NCI-H2196 treated with DMSO at 0.1 percent for 48 hours (cell line): ENCODE measurements at regions not wholly inside any gene's neighbourhood (a gene's known extent, or its start where the extent isn't known, plus 50 kb on each side); places are given as distances from the start of the nearest gene placed in this dataset.
"Not testable (repeated sequence)": the region's sequence is repeated elsewhere in the genome, so short reads cannot be mapped to it uniquely, and the experiment has no call there.

Experiments
- DNase-seq: peaks from one replicate; lab custom pipeline; 2025; ENCODE audit not compliant: unreplicated experiment; lab: John Stamatoyannopoulos, UW

DNA sequence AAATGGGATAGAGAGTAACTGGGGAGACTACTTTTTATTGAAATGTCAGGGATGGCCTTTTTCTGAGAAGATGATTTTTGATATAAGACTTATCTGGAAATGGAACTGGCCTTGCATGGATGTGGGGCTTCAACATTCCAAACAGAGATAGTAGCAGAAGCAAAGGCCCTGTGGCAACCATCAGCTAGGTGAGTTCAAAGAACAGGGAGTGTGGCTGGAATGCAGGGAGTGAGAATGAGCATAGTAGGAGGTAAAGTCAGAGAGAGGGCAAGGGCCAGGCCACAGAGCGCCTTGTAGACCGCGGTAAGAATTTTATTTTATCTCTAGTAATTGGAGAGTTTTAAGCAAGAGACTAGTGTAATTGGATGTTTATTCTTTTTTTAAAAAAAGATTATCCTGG lies 227.0 kb upstream of the B3GALT2 start:
- DNase-seq, result no peak

DNA sequence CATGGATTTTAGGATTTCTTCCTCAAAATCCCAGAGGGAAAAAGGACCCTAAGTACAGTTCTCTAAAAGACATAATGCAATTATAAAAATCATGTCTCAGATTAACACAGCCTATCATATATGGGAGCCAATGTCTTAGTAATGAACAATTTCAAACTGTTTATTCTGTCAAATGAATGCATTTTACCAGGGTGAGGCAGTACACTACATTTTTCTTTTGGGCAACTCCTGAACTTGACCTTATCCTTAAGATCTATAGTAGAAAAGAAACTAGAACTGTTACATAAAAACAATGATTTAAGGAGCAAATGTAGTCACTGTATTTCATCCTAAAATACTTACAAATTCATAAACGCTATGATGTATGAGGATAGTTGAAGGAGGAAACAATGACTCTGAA lies 226.3 kb upstream of the B3GALT2 start:
- no peak for DNase-seq

DNA sequence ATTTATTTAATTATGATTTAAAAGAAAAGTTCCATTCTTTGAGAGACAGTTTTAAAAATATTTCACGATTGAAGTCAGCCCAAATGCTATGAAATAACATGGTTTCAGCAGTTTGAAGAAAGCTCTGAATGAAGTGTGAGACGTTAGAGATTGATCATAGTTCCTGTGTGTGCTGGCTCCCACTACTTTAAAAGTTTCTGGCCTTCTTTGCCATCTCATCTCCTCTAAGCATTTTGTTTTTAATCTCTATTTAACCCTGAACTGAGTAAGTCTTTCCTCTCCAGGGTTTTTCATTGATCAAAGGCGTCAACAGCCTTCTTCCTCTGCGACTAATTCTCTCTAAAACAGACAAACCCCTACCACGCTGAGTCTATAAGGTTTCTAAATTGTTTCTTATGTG lies 225.3 kb upstream of the B3GALT2 start:
- DNase-seq, result no peak

DNA sequence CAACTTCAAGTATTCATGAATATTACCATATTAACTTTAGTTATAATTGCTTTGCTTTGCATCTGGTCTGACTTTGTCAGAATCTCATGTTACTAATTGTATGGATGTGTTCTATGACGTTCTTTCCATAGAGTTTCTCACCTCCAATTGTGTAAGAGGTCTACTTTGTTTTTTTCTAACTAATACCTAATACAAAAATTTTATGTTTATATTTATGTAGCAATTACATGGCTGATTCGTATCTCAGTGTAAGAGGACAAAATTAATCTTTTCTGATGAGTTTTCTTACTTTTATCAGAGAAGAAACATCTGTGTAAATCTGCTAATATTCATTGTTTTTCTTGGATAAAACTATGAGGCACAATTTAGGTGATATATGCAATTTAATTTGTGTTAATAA lies 224.8 kb upstream of the B3GALT2 start:
- no peak for DNase-seq

DNA sequence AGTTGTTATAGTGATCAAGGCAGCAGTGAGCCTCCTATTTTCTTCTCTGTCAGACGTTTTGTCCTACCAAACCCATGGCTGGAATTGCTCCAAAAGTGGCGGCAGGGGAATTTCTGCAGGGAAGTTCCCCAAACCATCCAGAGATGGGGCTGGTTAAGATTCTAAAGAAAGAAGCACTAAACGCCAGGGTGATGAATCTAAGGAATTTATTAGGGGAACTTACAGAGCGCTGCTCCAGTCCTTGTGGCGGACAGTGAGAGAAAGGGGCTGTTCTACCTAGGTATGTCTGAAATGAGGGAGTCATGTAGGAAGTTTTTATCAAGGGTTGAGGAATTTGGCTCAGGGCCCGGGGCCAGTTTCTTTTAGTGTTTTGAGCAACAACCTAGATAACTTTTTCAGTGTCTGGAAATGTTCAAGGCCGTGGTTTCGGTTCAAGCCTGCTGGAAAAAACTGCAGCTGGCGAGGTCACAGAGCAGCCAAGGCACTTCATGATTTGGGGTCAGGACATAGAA lies 222.4 kb upstream of the B3GALT2 start:
- DNase-seq, result no peak

DNA sequence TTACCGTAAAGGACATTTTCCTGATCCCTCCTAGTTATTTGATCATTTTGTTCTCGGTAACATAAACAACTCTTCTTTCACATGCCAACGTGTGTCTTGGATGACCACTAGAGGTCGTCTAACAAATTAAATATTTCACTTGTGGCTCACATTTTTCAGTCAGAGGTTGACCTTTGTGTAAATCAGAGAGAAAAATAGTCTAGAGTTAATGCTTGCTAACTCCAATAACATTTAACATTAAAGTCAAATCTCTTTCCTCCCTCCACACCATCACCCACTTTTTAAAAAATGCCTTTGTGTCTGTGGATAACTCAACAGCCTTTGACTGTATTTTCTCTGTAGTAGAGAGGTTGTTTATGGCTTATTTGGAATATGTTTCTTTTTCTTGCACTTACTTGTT lies 220.5 kb upstream of the B3GALT2 start:
- peak; percentile 3 for DNase-seq

DNA sequence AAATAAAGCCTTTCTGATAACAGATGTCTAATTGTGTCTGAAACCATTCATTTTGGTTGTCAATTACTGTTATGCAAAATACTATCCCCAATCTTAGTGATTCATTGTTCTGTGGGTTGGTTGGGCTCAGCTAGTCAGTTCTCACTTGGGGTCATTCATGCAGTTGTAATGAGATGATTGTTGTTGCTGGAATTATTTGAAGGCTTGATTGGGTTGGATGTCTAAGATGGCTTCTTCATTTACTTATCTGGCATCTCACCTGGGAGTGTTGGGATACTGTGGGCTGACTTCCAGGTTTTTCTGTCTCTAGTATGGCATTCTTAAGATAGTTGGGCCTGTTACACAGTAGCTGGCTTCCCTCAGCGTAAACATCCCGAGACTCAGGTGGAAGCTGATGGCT lies 217.8 kb upstream of the B3GALT2 start:
- no peak for DNase-seq

DNA sequence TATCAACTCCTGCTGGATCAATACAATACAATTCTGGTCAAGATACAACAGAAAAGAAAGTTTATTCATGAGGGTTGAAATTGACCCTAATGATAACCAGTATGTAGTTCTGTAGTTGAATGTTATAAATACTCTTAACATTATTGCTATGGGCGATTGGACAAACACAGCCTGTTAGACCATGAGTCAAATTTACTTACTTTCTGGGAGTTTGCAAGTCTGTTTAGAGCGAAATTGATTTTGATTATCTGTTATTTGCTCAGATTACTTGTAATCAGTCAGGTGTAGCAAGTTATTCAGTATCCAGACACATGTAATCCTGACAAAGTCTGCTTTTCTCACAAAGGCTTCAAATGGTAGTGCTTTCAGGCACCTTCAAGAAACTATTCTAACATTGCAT lies 216.6 kb upstream of the B3GALT2 start:
- no peak for DNase-seq

DNA sequence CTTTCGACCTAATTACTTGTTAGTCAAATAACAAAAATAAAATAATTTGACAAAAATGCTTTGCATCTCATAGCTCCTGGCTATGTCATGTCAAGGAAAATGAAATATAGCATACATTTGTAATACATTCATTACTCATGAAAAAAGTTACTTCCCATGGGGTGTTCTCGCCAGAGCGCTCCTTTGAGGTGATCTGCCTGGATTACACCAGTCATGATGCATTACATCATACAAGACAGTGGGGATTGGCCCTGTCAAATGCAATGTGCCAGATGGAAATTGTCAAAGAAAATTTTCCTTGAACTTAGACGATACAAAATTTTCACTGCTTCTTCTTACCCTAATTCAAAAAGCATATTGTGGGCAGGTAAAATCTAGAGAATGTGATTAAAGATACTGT lies 215.6 kb upstream of the B3GALT2 start:
- DNase-seq, result no peak

DNA sequence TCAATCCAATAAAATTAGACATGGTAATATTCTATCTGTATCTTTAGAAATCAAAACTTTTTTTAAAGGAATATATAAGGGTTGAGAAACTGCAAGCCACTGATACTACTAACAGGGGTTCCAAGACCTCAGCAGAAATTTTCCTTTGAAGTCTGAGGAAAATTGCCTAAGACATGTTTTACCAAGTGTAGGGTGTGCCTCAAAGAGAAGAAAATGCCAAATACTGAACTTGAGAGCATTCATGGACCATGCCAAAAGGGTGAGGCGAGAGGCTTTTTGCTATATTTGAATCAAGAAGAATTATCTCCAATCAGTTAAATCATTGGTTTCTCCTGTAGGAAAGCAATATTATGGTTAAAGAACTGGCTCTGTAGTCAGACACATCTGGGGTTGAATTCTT lies 207.9 kb upstream of the B3GALT2 start:
- DNase-seq, result no peak

DNA sequence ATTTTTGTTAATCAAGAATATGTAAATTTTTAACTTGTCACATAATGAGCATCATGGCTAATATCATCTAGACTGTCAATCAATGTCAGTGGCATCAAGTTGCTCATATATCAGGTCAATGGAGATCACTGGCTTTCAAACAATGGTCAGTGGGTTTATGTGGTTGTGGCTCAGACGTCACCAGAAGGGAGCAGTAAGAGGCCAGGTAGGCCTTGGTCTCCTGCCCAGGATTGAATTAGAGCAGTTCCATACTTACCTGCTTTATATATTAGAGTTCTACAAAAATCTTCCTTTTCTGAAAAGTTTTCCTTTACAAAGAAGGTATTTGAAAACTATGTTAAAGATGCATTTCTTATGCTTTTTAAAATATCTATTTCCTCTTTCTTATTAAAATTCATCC lies 206.3 kb upstream of the B3GALT2 start:
- no peak for DNase-seq

DNA sequence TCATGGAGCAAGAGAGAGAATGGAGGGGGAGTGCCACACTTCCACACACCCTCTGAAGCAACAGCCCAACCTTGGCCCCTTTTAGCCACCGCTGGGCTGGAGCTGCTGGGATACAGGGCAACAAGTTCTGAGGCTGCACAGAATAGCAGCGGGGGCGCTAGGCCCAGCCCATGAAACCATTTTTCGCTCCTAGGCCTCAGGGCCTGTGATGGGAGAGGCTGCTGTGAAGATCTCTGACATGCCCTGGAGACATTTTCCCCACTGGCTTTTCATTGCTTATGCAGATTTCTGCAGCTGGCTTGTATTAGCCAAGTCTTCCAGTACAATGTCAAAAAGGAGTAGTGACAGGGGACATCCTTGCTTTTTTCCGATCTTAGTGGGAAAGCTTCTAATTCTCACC lies 202.3 kb upstream of the B3GALT2 start:
- no peak for DNase-seq

DNA sequence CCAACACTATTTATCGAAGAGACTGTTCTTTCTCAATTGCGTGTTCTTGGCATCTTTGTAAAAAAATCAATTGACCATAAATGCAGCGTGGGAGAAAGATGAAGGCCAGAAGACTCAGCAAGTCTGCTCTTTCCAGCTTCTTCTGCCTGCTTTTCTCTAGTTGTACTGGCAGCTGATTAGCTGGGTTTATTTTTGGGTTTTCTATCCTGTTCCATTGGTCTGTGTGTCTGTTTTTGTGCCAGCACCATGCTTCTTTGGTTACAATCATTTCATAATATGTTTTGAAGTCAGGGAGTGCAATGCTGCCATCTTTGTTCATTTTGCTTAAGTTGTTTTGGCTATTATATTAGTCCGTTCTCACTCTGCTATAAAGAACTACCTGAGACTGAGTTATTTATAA lies 201.8 kb upstream of the B3GALT2 start:
- no peak for DNase-seq

DNA sequence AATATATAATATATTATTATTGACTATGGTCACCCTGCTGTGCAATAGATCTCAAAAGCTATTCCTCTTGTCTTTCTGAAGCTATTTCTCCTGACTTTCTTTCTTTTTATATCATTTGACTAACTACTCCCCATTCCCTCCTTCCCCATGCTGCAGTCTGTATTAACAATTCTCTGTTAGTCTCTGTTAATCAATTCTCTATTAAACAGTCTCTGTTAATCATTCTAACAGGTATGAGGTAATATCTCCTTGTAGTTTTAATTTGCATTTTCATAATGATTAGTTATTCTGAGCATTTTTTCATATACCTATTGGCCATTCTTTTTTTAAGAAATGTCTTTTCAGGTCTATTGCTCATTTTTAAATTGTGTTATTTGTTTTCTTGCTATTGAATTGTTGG lies 201.0 kb upstream of the B3GALT2 start:
- DNase-seq, result no peak

DNA sequence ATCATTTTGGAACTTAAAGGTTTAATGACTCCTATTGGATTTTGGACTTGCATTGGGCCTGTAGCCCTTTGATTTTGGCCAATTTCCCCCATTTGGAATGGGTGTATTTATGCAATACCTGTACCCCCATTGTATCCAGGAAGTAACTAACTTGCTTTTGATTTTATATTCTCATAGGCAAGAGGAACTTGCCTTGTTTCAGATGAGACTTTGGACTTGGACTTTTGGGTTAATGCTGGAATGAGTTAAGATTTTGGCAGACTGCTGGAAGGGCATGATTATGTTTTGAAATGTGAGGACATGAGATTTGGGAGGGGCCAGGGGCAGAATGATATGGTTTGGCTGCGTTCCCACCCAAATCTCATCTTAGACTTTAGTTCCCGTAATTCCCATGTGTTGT lies 192.0 kb upstream of the B3GALT2 start:
- DNase-seq, result not testable (repeated sequence)

DNA sequence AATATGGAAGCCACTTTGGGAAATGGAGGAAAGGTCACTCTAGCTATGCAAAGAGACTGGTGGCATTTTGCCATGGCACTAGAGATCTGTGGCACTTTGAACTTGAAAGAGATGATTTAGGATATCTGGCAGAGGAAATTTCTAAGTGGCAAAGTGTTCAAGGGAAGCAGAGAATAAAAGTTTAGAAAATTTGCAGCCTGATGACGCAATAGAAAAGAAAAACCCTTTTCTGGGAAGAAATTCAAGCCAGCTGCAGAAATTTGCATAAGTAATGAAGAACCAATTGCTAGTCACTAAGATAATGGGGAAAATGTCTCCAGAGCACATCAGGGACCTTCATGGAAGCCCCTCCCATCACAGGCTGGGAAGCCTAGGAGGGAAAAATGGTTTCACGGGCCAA lies 191.1 kb upstream of the B3GALT2 start:
- DNase-seq, result no peak

DNA sequence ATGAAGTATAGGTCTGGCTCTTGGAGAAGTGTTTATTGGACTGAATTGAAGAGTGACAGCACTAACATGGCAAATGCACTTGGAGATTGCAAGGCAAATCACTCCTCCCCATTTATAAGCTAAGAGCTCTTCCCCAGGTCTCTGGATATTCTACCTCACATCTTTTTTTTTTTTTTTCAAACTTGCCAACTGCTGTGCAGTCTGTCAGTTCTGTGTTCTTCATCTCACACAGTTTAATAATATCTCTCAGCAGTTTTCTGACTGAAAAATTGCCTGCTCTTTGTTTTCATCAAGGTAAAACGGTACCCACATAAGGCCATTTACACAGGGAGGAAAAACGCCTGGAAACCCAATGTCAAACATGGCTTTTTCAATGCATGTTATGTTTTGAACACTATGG lies 186.1 kb upstream of the B3GALT2 start:
- DNase-seq, result no peak

DNA sequence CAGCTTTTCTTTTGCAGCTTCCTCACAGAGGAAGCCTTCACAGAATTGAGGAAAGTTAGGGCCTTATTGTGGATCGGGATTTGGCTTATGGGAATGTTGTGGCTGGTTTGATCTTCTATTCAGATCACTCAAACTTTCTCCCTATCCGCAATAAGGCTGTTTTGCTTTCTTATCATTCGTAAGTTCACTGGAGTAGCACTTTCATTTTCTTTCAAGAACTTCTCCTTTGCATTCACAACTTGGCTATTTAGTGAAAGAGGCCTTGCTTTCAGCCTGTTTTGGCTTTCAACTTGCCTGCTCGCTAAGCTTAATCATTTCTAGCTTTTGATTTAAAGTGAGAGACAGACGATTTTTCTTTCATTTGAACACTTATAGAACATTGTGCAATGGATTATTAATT lies 181.9 kb upstream of the B3GALT2 start:
- no peak for DNase-seq

DNA sequence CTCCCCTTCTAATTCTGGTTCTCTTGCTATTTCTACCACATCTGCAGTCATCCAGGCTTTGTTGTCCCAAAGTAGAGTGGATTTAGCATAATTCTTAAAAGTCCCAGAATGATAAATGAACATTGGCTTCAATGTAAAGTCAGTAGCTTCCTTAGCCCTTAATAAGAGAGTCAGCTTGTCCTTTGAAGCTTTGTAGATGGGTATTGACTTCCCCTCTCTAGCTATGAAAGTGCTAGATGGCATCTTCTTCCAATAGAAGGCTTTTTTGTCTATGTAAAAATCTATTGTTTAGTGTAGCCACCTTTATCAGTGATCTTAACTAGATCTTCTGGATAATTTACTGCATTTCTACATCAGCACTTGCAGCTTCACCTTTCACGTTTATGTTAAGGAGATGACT lies 181.4 kb upstream of the B3GALT2 start:
- no peak for DNase-seq

DNA sequence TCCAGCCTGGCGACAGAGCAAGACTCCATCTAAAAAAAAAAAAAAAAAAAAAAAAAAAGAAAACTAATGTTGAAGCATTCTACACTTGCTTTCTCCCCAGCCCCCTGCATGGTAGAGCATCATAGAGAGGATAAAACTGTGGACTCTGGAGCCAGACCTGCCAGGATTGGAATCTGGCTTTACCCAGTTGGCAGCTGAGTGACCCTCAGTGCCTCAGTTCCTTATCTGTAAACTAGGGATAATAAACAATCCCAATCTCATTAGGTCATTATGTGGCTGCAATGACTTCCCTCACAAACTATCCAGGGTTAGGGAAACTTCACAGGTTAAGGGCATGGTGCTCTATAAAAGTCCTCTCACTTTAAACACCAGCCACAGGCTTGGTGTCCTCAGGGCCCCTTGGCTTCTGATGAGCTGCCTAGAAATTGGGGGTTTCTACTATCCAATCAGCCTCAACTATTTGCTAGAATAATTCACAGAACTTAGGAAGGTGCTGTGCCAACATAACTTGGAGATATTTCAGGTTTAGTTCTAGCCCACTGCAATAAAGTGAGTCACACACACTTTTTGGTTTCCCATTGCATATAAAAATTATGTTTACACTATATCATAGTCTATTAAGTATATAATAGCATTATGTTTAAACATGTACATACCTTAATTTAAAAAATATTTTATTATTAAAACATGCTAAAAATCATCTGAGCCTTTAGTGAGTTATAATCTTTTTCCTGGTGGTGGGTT lies 180.5 kb upstream of the B3GALT2 start:
- no peak for DNase-seq

DNA sequence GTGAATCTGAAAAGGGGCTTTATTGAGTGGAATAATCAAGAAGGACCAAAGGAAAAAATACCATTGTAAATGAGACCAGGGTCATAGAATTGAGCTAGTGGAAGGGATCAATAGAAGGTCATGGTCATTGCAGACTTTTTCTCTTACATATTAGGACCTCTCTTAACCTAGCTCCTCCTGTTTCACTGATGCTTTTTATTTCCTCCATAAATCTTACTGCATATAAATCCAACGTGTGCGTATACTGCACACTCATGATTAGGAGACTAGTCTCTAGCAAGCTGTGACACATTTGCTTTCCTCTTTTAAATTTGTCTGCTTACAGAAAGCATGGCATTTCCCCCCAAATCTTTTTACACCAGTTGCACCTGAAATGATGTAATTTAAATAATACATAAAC lies 179.6 kb upstream of the B3GALT2 start:
- DNase-seq, result no peak

DNA sequence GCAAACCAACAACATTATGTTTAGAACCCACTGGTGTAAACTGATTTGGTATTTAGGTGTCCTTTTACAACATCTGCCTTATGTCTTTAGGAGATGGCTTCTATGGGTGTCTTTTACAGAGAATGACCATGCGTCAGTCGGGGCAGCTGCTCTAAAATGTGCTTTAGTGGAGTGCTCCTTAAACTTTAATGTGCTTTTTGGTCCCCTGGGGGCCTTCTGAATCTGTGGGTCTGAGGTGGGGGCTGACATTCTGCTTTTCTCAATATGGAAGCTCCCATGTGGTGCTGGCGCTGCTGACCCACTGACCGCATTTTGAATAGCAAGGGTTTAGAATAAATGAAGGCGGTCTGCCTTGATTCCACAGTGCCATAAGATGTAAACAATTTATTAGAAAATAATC lies 173.2 kb upstream of the B3GALT2 start:
- DNase-seq, result no peak

DNA sequence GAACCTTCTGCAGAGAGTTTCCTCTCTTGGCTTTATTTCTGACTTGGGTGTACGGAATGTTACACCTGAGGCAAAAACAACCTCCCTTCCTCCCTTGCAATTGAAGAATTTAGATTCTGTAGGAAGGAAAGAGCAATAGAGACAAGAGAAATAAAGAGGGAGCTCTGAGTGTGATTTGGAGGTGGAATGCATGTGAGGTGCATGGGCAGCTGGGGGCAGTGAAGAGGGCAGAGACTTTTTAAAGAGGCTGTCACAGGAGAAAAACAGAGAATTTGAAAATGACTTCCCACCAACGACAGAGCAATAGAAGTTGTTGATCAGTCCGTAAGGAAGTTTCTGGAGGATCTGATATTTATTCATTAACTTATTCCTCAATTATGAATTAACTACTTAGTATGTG lies 172.0 kb upstream of the B3GALT2 start:
- DNase-seq, result no peak
